Lower leg skin (tissue), 4 donors: ENCODE measurements at regions not wholly inside any gene's neighbourhood (a gene's known extent, or its start where the extent isn't known, plus 50 kb on each side); places are given as distances from the start of the nearest gene placed in this dataset.

Experiments used
- DNase-seq, 2 donors: peaks; one replicate each; pipeline ENCODE4 v3.0.0-alpha.2; 2019; ENCODE audit warnings: low spot score in 2 of 2
- H3K4me3 ChIP-seq: fragments of 200-600 bp; sonication (generic); 2 replicates; pipeline ENCODE4 v1.5.1; 2017; ENCODE audit warnings: mild to moderate bottlenecking, low read depth; ENCODE audit not compliant: poor library complexity, severe bottlenecking
- CTCF ChIP-seq, 3 donors: fragments of 450-650 bp; IDR thresholded peaks; one replicate each; pipeline ENCODE4 v1.5.1; 2016; ENCODE audit warnings: antibody characterized with exemption in 3 of 3, mild to moderate bottlenecking in 3 of 3, moderate library complexity in 2 of 3
- POLR2A ChIP-seq, 2 donors: fragments of 450-650 bp; IDR thresholded peaks; one replicate each; pipeline ENCODE4 v1.6.1; 2016 to 2017; ENCODE audit warnings: antibody characterized with exemption in 2 of 2, mild to moderate bottlenecking in 1 of 2, moderate library complexity in 1 of 2
- WGBS, 2 donors: methylation state at CpG; one replicate each; pipeline ENCODE4 v1.1.5; 2018; 5-methylcytosine and 5-hydroxymethylcytosine counted together
- intact Hi-C: fragments of 100-400 bp; cut with DNase I; formaldehyde crosslinking; loops from one replicate; pipeline ENCODE4 v1.15.0; 2023; ENCODE audit warnings: low total_unique reads

DNA sequence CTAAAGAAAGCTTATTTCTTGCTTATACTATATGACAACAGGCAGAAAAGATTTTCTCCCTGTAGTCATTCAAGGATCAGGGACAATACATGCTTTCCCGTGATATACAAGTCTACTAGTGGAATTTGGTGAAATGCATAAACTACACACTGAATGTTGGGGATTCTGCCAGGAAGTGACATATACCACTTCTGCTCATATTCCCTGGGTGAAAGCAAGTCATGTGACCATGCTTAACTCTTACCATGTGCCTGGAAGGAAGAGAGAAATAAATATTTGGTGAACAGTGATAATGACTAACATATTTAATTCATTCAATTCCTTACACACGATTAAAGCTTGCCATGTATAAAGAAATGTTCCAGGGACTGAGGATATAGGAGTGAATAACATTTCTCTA, 534.6 kb downstream of the PPARGC1A start:
- no peak overlapping the region for H3K4me3 ChIP-seq
- no peak for TF ChIP-seq CTCF (IDR thresholded peaks at IDR 0.05)
- TF ChIP-seq POLR2A (IDR thresholded peaks at IDR 0.05), result no peak
- intact Hi-C loops, result no loop called here
- 61 to 64% methylated on average over 2 of the region's 2 CpGs for WGBS, 2 donors
- no peak for DNase-seq

DNA sequence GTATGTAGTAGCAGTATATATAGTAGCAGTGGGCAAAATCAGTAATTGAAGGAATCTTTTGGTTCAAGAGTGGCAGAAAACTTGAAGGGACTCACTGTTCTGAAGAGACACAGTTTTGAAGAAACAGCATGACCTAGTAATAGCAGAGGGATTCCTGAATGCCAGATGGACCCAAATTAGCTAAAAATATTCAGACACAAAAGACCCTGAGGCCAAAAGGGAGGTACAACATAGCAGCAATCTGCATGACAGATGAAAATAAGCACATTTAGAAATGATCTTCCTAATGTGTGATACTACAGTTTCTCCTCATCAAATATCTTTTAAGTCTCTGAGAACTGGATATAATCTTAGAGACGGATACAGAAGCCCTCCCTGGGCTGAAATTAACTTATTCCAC, 536.6 kb downstream of the PPARGC1A start:
- H3K4me3 ChIP-seq, result no peak overlapping the region
- DNase-seq, result no peak
- intact Hi-C loops, result no loop called here
- 50 to 63% methylated on average over 1 of the region's 1 CpG for WGBS, 2 donors
- TF ChIP-seq CTCF (IDR thresholded peaks at IDR 0.05), result no peak
- TF ChIP-seq POLR2A (IDR thresholded peaks at IDR 0.05), result no peak

DNA sequence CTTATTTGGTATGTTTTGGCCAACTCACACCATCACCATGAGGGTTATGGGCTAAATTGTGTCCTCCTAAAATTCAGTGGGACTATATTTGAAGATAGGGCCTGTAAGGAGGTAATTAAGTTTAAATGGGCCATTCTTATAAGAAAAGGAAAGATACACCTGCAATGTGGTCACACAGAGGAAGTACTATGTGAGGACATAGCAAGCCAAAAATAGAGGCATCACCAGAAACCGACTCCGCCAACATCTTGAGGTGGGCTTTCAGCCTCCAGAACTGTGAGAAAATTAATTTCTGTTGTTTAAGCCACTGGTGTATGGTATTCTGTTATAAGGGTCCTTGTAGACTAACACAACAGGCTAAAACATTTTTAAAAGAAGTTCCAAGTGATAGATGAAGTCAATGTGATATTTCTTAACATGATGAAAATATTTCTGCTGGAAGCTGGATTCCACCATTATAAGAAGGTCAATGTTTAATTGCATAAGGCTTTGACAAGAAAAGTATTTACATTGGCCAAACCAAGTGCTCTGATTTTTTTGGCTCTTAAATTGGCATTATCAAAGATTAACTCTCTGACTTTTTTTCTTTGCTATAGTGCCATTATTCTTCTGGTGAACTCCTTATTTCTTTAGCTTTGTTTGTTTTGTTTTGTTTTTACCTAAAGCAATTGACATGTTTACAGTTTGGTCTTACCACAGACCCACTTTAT, 540.9 kb downstream of the PPARGC1A start:
- intact Hi-C loops, result no loop called here
- DNase-seq, result no peak
- 92 to 94% methylated on average over 2 of the region's 2 CpGs for WGBS, 2 donors
- H3K4me3 ChIP-seq, result no peak overlapping the region
- TF ChIP-seq CTCF (IDR thresholded peaks at IDR 0.05), result no peak
- TF ChIP-seq POLR2A (IDR thresholded peaks at IDR 0.05), result no peak

DNA sequence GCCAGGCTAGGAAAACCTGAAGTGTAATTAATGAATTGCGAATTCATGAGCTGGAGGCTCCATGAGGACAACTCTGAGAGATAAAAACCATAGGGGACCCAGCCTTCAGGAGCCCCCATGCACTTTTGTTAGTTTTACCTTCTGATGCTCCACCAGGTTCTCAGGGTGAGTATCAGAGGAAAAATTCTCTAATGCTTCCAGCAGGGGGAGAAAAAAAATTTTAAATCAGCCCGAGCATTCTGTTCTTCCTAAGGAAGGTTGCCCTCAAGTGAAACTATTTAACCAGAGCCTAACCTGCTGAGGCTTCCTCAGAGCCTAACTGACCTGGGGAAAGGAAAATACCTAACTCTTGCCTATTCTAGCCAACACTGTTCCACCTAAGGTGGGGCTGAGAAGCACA, 552.6 kb downstream of the PPARGC1A start:
- intact Hi-C loops, result no loop called here

GRCh38 chr4:23333946-23334878, 555.6 kb downstream of the PPARGC1A start:
- 30 to 38% methylated on average over 5 of the region's 5 CpGs for WGBS, 2 donors

More for the DNA sequence above, 552.6 kb downstream of the PPARGC1A start:
- DNase-seq, result no peak
- H3K4me3 ChIP-seq, result no peak overlapping the region
- WGBS, 2 donors, result 60 to 71% methylated on average over 2 of the region's 2 CpGs
- TF ChIP-seq POLR2A (IDR thresholded peaks at IDR 0.05) (no peak), CTCF (IDR thresholded peaks at IDR 0.05) (no peak)

More at GRCh38 chr4:23333946-23334878, 555.6 kb downstream of the PPARGC1A start:
- TF ChIP-seq POLR2A (IDR thresholded peaks at IDR 0.05) (no peak), CTCF (IDR thresholded peaks at IDR 0.05) (no peak)
- no peak for DNase-seq
- no peak overlapping the region for H3K4me3 ChIP-seq
- intact Hi-C loops, result no loop called here
